Stomach (tissue), 4 donors: ENCODE measurements at regions not wholly inside any gene's neighbourhood (a gene's known extent, or its start where the extent isn't known, plus 50 kb on each side); places are given as distances from the start of the nearest gene placed in this dataset.

Source experiments
- CTCF ChIP-seq, 7 experiments: fragments of 450-650 bp in 4 of 7; fragments of 200-600 bp in 3 of 7; sonication (generic) in 3 of 7; IDR thresholded peaks; one replicate each; pipeline ENCODE4 v1.5.1; 2016 to 2019; ENCODE audit warnings: antibody characterized with exemption in 7 of 7, control low read depth in 2 of 7, mild to moderate bottlenecking in 1 of 7
- POLR2AphosphoS5 ChIP-seq, 3 donors: sonication (generic); formaldehyde crosslinking; IDR thresholded peaks; one replicate each; pipeline ENCODE4 v1.6.1; 2016; ENCODE audit warnings: antibody characterized with exemption in 3 of 3

GRCh38 chr15:69583626-69584025 is 131.0 kb downstream of the RPLP1 start:
- TF ChIP-seq CTCF (IDR thresholded peaks at IDR 0.05) (no peak), POLR2AphosphoS5 (IDR thresholded peaks at IDR 0.05) (no peak)
